Right cardiac atrium (tissue), 5 donors: ENCODE measurements at regions not wholly inside any gene's neighbourhood (a gene's known extent, or its start where the extent isn't known, plus 50 kb on each side); places are given as distances from the start of the nearest gene placed in this dataset.
"Not testable (repeated sequence)": the region's sequence is repeated elsewhere in the genome, so short reads cannot be mapped to it uniquely, and the experiment has no call there.

ENCODE experiments used
- ATAC-seq, 2 donors: fragments of 200-7000 bp; cut with Tn5 transposase; one replicate each; pipeline versions ENCODE4 v1.8.0 to v1.9.1; 2020; ENCODE audit warnings: moderate library complexity in 2 of 2, mild to moderate bottlenecking in 1 of 2
- DNase-seq, 3 donors: peaks; one replicate each; pipeline ENCODE4 v3.0.0-alpha.2; 2020
- H3K27ac ChIP-seq: one replicate; pipeline ENCODE4 v1.5.1; 2013; ENCODE audit warnings: mild to moderate bottlenecking, low read length, control low read depth, moderate library complexity
- H3K27me3 ChIP-seq: one replicate; pipeline ENCODE4 v1.6.1; 2013; ENCODE audit not compliant: control insufficient read depth, insufficient read depth
- H3K4me1 ChIP-seq: one replicate; pipeline ENCODE4 v1.6.1; 2013; ENCODE audit warnings: low read length; ENCODE audit not compliant: control insufficient read depth, insufficient read depth
- H3K4me3 ChIP-seq: one replicate; pipeline ENCODE4 v1.5.1; 2013; ENCODE audit warnings: low read length, control low read depth
- H3K9me3 ChIP-seq: one replicate; pipeline ENCODE4 v1.6.1; 2013; ENCODE audit warnings: low read length; ENCODE audit not compliant: control insufficient read depth
- WGBS: extraction: QIAGEN DNeasy Blood & Tissue Kit; methylation state at CpG from one replicate; pipeline ENCODE4 v1.1.7; 2013; 5-methylcytosine and 5-hydroxymethylcytosine counted together
- intact Hi-C, 4 donors: fragments of 100-400 bp; cut with DNase I; formaldehyde crosslinking; loops; one replicate each; pipeline versions ENCODE4 v1.11.0 to v1.14.0; 2022 to 2023
- donor health status: healthy with polysubstance abuse.
- donor health status: DM: no; HTN: yes; CAD: no.
- donor health status: DM: no; HTN: no; CAD: no.
- donor health status: DM: no; HTN: yes; CAD: no; lungs with severe emphysema.
- donor health status: DM: yes; HTN: yes; CAD: no.

DNA sequence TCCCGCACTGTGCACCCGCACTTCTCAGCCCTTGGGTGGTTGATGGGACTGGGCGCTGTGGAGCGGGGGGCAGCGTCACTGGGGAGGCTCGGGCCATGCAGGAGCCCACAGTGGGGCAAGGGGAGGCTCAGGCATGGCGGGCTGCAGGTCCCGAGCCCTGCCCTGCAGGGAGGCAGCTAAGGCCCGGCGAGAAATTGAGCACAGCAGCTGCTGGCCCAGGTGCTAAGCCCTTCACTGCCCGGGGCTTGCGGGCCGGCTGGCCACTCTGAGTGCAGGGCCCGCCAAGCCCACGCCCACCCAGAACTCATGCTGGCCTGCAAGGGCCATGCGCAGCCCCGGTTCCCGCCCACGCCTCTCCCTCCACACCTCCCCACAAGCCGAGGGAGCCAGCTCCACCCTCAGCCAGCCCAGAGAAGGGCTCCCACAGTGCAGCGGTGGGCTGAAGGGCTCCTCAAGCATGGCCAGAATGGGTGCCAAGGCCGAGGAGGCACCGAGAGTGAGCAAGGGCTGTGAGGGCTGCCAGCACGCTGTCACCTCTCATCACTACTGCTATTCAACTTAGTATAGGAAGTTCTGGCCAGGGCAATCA is 60.3 kb upstream of the FBXL17 start:
- DNase-seq, intact Hi-C loops, H3K4me1 ChIP-seq, H3K27me3 ChIP-seq, ATAC-seq, H3K9me3 ChIP-seq, H3K4me3 ChIP-seq, H3K27ac ChIP-seq: not testable (repeated sequence)
- 91% methylated on average over 24 of the region's 24 CpGs for WGBS

DNA sequence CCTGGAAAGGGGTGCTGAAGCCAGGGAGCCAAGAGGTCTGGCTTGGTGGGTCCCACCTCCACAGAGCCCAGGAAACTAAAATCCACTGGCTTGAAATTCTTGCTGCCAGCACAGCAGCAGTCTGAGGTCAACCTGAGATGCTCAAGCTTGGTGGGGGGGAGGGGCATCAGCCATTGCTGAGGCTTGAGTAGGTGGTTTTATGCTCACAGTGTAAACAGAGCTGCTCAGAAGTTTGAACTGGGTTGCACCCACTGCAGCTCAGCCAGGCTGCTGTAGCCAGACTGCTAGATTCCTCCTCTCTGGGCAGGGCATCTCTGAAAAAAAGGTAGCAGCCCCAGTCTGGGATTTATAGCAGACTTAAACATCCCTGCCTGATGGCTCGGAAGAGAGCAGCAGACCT is 55.5 kb upstream of the FBXL17 start:
- Histone ChIP-seq H3K27me3 (no peaks in the 10 kb centered on the region), H3K4me3 (no peak overlapping the region), H3K9me3 (no peaks in the 10 kb centered on the region), H3K27ac (no peak overlapping the region), H3K4me1 (no peaks in the 10 kb centered on the region)
- no peak for DNase-seq
- intact Hi-C loops, result no loop called here
- WGBS, result 88% methylated on average over 1 of the region's 1 CpG
- no peak for ATAC-seq

DNA sequence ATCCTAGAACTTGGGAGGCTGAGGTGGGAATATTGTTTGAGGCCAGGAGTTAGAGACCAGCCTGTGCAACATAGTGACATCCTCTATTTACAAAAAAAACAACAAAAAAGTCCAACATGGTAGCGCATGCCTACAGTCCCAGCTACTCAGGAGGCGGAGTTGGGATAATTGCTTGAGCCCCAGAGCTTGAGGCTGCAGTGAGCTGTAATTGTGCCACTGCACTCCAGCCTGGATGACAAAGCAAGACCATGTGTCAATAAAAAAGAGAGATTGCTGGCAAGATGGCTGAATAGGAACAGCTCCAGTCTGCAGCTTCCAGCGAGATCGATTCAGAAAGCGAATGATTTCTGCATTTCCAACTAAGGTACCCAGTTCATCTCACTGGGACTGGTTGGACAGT is 54.8 kb upstream of the FBXL17 start:
- Histone ChIP-seq H3K27me3 (no peaks in the 10 kb centered on the region), H3K9me3 (no peaks in the 10 kb centered on the region), H3K27ac (no peak overlapping the region), H3K4me1 (no peaks in the 10 kb centered on the region), H3K4me3 (no peak overlapping the region)
- WGBS, result 88% methylated on average over 5 of the region's 5 CpGs
- intact Hi-C loops, result no loop called here
- DNase-seq, result no peak
- ATAC-seq, result no peak

DNA sequence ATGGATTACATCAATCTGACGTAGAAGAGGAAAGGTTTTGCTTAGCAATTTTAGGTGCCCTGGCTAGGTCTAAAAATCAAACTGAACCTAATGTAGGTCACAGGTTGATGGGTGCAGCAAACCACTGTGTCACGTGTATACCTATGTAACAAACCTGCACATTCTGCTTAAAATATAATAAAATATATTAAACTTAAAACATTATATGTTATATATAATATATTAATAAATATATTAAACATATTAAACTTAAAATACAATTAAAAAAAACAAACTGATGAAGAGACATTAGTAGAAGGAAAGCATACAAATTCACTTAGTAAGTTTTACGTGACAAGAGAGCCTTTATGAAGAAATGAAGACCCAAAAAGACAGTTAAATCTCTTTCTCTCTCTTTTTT is 51.7 kb upstream of the FBXL17 start:
- ATAC-seq, result no peak
- 70% methylated on average over 3 of the region's 3 CpGs for WGBS

DNA sequence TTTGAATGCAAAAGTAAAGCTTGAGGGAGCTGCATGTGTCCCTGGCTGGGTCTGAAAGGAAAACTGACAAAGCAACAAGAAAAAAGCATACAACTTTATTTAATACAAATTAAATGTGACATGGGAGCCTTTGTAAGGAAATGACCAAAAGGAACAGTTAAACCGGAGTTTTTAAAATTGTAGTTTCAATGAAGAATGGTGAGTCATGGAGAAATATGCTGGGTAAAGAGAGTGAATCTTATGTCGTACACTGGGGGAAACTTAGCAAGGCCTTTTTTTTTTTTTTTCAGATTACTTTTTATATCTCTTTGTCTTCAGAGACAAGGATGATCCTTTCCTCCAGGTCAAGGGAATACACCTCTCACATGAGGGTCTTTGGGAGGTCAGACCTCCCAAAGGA is 50.1 kb upstream of the FBXL17 start:
- intact Hi-C loops, result no loop called here
- DNase-seq (no peak), ATAC-seq (no peak)
- no peaks in the 10 kb centered on the region for H3K27me3 ChIP-seq
- H3K4me3 ChIP-seq, result no peak overlapping the region
- H3K4me1 ChIP-seq, result no peaks in the 10 kb centered on the region
- no peak overlapping the region for H3K27ac ChIP-seq
- no peaks in the 10 kb centered on the region for H3K9me3 ChIP-seq
- 81% methylated on average over 2 of the region's 2 CpGs for WGBS

More for the DNA sequence above, 51.7 kb upstream of the FBXL17 start:
- H3K4me1 ChIP-seq, result no peaks in the 10 kb centered on the region
- intact Hi-C loops, result no loop called here
- H3K27ac ChIP-seq, result no peak overlapping the region
- H3K9me3 ChIP-seq, result no peaks in the 10 kb centered on the region
- no peak overlapping the region for H3K4me3 ChIP-seq
- DNase-seq, result no peak
- no peaks in the 10 kb centered on the region for H3K27me3 ChIP-seq
